Common myeloid progenitor, CD34-positive (primary cell): ENCODE measurements at regions not wholly inside any gene's neighbourhood (a gene's known extent, or its start where the extent isn't known, plus 50 kb on each side); places are given as distances from the start of the nearest gene placed in this dataset.

Source experiments
- CTCF ChIA-PET: fragments of 350-600 bp; sonication (Branson Sonifier 250); formaldehyde crosslinking; loops from one replicate; lab custom pipeline; 2021; ENCODE audit warnings: antibody characterized with exemption; lab: Charles Lee
- POLR2A ChIA-PET: fragments of 350-600 bp; sonication (Branson Sonifier 250); formaldehyde crosslinking; loops from one replicate; lab custom pipeline; 2021; ENCODE audit warnings: antibody characterized with exemption; lab: Charles Lee
- DNase-seq, 3 donors: peaks; one replicate each; pipeline versions ENCODE4 v3.0.0 to v3.0.0-alpha.2; 2013
- H3K27ac ChIP-seq, 2 experiments: 1 replicate in 1 of 2; 2 replicates in 1 of 2; pipeline ENCODE4 v1.7.0; 2013; ENCODE audit warnings: inconsistent platforms in 2 of 2, low read length in 2 of 2, mild to moderate bottlenecking in 2 of 2, low read depth in 1 of 2, moderate library complexity in 1 of 2; ENCODE audit not compliant: severe bottlenecking in 2 of 2, insufficient read depth in 1 of 2, poor library complexity in 1 of 2
- H3K27me3 ChIP-seq, 5 experiments: replicated peaks in 2 of 5; 1 replicate in 3 of 5; 2 replicates in 2 of 5; pipeline versions ENCODE4 v1.6.1 to v1.7.0; 2013; ENCODE audit warnings: low read length in 4 of 5, mild to moderate bottlenecking in 2 of 5, moderate library complexity in 2 of 5, inconsistent platforms in 1 of 5; ENCODE audit not compliant: insufficient read depth in 5 of 5, control insufficient read depth in 4 of 5
- H3K36me3 ChIP-seq, 4 experiments: 1 replicate in 2 of 4; 2 replicates in 2 of 4; pipeline versions ENCODE4 v1.6.1 to v1.7.0; 2013; ENCODE audit warnings: low read length in 3 of 4, control low read depth in 1 of 4, mild to moderate bottlenecking in 1 of 4; ENCODE audit not compliant: control insufficient read depth in 4 of 4, insufficient read depth in 4 of 4
- H3K4me1 ChIP-seq, 4 experiments: 1 replicate in 3 of 4; 2 replicates in 1 of 4; pipeline versions ENCODE4 v1.6.1 to v1.7.1; 2013; ENCODE audit warnings: low read length in 3 of 4, mild to moderate bottlenecking in 3 of 4, control low read depth in 1 of 4, inconsistent platforms in 1 of 4, moderate library complexity in 1 of 4; ENCODE audit not compliant: control insufficient read depth in 4 of 4, insufficient read depth in 4 of 4; ENCODE audit errors: control extremely low read depth in 1 of 4
- H3K4me3 ChIP-seq, 7 experiments: 1 replicate in 4 of 7; 2 replicates in 3 of 7; pipeline versions ENCODE4 v1.5.1 to v1.7.0; 2013; ENCODE audit warnings: mild to moderate bottlenecking in 7 of 7, low read length in 6 of 7, moderate library complexity in 6 of 7, inconsistent platforms in 2 of 7, low read depth in 2 of 7, control low read depth in 1 of 7; ENCODE audit not compliant: insufficient read depth in 4 of 7, control insufficient read depth in 1 of 7; ENCODE audit errors: extremely low read depth in 1 of 7
- H3K9me3 ChIP-seq, 5 experiments: 1 replicate in 4 of 5; 2 replicates in 1 of 5; pipeline versions ENCODE4 v1.6.1 to v1.7.1; 2013; ENCODE audit warnings: low read length in 4 of 5, mild to moderate bottlenecking in 2 of 5, inconsistent platforms in 1 of 5, low read depth in 1 of 5, moderate library complexity in 1 of 5; ENCODE audit not compliant: control insufficient read depth in 4 of 5, insufficient read depth in 2 of 5; ENCODE audit errors: control extremely low read depth in 1 of 5
- WGBS: methylation state at CpG from one replicate; pipeline ENCODE4 v1.1.5; 2013; ENCODE audit not compliant: insufficient coverage; 5-methylcytosine and 5-hydroxymethylcytosine counted together

DNA sequence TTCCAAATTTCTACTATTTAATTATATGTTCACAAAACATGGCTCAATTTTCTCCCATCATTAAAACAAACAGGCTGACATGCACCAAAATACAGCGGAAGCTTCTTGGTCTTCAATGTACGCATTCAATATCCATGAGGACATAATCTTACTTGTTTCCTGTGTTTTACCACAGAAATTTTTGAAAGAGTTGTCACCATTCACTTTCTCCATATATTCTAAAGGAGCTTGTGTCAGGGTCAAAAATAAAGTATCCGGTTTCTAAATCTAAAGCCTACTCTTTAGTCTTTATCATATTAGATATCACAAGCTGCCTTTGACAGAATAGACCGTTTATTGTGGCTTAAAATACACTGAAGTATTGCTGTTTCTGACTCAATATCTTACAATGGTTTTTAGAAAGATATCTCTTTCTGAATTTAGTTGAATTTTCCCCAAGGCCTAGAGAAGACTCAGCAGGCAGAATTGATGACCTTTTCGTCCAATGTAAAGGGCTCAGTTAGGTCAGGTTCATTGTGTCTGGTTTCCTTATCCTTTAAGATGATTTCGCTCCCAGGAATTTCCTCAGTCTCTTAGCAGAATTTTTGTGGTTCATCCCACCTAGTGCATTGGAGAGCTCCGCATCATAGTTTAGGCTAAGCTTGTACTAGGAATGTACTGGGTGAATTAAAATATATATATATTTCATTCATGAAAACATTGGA, 717.2 kb downstream of the NCAM2 start:
- POLR2A ChIA-PET = no interaction called here
- H3K36me3 ChIP-seq = no peaks in the 10 kb centered on the region
- H3K27me3 ChIP-seq = no peaks in the 10 kb centered on the region
- CTCF ChIA-PET = no interaction called here
- no peaks in the 10 kb centered on the region for H3K9me3 ChIP-seq
- DNase-seq = no peak
- no peaks in the 10 kb centered on the region for H3K4me1 ChIP-seq
- no peak overlapping the region for H3K27ac ChIP-seq
- H3K4me3 ChIP-seq = no peak overlapping the region
- WGBS = 96% methylated on average over 3 of the region's 7 CpGs

DNA sequence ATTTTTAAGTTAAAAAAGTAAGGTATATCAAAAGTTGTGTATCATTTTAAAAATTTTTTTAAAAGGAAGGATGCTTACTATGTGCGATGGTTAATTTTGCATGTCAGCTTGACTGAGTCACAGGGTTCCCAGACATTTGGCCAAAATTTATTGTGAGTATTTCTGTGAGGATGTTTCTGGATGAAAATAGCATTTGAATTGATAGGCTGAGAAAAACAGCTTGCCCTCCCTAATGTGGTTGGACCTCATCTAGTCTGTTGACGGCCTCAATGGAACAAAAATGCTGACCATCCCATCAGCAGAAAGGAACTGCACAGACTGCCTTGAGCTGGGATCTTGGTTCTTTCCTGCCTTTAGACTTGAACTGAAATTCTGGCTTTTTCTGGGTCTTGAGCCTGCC, 724.5 kb downstream of the NCAM2 start:
- Histone ChIP-seq H3K4me1 (no peaks in the 10 kb centered on the region), H3K27me3 (no peaks in the 10 kb centered on the region), H3K4me3 (no peak overlapping the region), H3K9me3 (no peaks in the 10 kb centered on the region), H3K36me3 (no peaks in the 10 kb centered on the region), H3K27ac (no peak overlapping the region)
- WGBS = 100% methylated on average over 2 of the region's 2 CpGs
- POLR2A ChIA-PET = no interaction called here
- CTCF ChIA-PET = no interaction called here
- no peak for DNase-seq

GRCh38 chr21:21730512-21730911, 732.3 kb downstream of the NCAM2 start:
- POLR2A ChIA-PET = no interaction called here
- no peak overlapping the region for H3K27ac ChIP-seq
- DNase-seq = no peak
- 92% methylated on average over 2 of the region's 5 CpGs for WGBS
- no peaks in the 10 kb centered on the region for H3K4me1 ChIP-seq
- no peaks in the 10 kb centered on the region for H3K27me3 ChIP-seq
- H3K9me3 ChIP-seq = no peaks in the 10 kb centered on the region
- no peak overlapping the region for H3K4me3 ChIP-seq
- H3K36me3 ChIP-seq = no peaks in the 10 kb centered on the region
- CTCF ChIA-PET = no interaction called here

- H3K36me3 ChIP-seq = no peaks in the 10 kb centered on the region
- no peak for DNase-seq
- CTCF ChIA-PET = no interaction called here
- H3K4me3 ChIP-seq = no peak overlapping the region
- POLR2A ChIA-PET = no interaction called here
- no peaks in the 10 kb centered on the region for H3K27me3 ChIP-seq
- H3K27ac ChIP-seq = no peak overlapping the region
- H3K9me3 ChIP-seq = no peaks in the 10 kb centered on the region
- no peaks in the 10 kb centered on the region for H3K4me1 ChIP-seq
- 99% methylated on average over 5 of the region's 6 CpGs for WGBS
Measured at GRCh38 chr21:21731626-21732025, 733.4 kb downstream of the NCAM2 start.

DNA sequence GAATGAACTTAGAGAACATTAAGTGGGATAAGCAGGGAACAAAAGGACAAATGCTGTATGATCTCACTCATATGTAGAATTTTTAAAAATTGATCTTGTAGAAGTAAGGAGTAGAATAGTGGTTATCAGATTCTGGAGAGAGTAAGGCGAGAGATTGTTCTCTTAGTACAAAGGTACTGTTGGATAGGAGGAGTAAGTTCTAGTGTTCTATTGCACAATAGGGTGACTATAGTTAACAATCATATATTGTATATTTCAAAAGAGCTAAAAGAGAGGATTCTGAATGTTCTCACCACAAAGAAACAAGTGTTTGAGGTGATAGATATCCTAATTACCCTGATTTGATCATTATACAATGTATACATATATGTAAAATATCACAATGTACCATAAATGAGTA, 735.9 kb downstream of the NCAM2 start:
- DNase-seq = no peak
- H3K4me1 ChIP-seq = no peaks in the 10 kb centered on the region
- no peaks in the 10 kb centered on the region for H3K36me3 ChIP-seq
- no peak overlapping the region for H3K4me3 ChIP-seq
- H3K9me3 ChIP-seq = no peaks in the 10 kb centered on the region
- H3K27me3 ChIP-seq = no peaks in the 10 kb centered on the region
- no CpG with 5 or more reads among the region's 1 CpG for WGBS
- H3K27ac ChIP-seq = no peak overlapping the region
- CTCF ChIA-PET = no interaction called here
- POLR2A ChIA-PET = no interaction called here

- WGBS = 81% methylated on average over 5 of the region's 7 CpGs
- ChIA-PET POLR2A (no interaction called here), CTCF (no interaction called here)
- H3K4me1 ChIP-seq = no peaks in the 10 kb centered on the region
- no peak for DNase-seq
- no peaks in the 10 kb centered on the region for H3K9me3 ChIP-seq
- H3K27me3 ChIP-seq = no peaks in the 10 kb centered on the region
- H3K27ac ChIP-seq = no peak overlapping the region
- no peak overlapping the region for H3K4me3 ChIP-seq
- H3K36me3 ChIP-seq = no peaks in the 10 kb centered on the region
Measured at GRCh38 chr21:21737186-21737585, 739.0 kb downstream of the NCAM2 start.

GRCh38 chr21:21740207-21740606, 742.0 kb downstream of the NCAM2 start:
- Histone ChIP-seq H3K4me3 (no peak overlapping the region), H3K36me3 (no peaks in the 10 kb centered on the region), H3K27ac (no peak overlapping the region), H3K9me3 (no peaks in the 10 kb centered on the region), H3K4me1 (no peaks in the 10 kb centered on the region), H3K27me3 (no peaks in the 10 kb centered on the region)
- POLR2A ChIA-PET = no interaction called here
- no peak for DNase-seq
- 100% methylated on average over 3 of the region's 5 CpGs for WGBS
- CTCF ChIA-PET = no interaction called here
